WERI-Rb-1 (cell line): ENCODE measurements at regions not wholly inside any gene's neighbourhood (a gene's known extent, or its start where the extent isn't known, plus 50 kb on each side); places are given as distances from the start of the nearest gene placed in this dataset.

Experiments
- DNase-seq: peaks from one replicate; pipeline ENCODE4 v3.0.0-alpha.2; 2020
- H3K27ac ChIP-seq: fragments of 250-450 bp; sonication (Bioruptor Pico); 2 replicates; pipeline ENCODE4 v1.5.1; 2020; ENCODE audit warnings: mild to moderate bottlenecking, moderate library complexity
- H3K27me3 ChIP-seq: fragments of 250-450 bp; sonication (Bioruptor Pico); 2 replicates; pipeline ENCODE4 v1.5.1; 2021; ENCODE audit warnings: mild to moderate bottlenecking, low read depth, moderate library complexity; ENCODE audit not compliant: insufficient read depth, severe bottlenecking
- H3K36me3 ChIP-seq: fragments of 250-450 bp; sonication (Bioruptor Pico); 2 replicates; pipeline ENCODE4 v1.5.1; 2020; ENCODE audit warnings: mild to moderate bottlenecking, moderate library complexity
- H3K4me3 ChIP-seq: 2 replicates; pipeline ENCODE4 v1.5.1; 2011; ENCODE audit warnings: low read depth, mild to moderate bottlenecking, control low read depth, low read length
- H3K9me3 ChIP-seq: fragments of 250-450 bp; sonication (Bioruptor Pico); 2 replicates; pipeline ENCODE4 v1.5.1; 2021; ENCODE audit warnings: mild to moderate bottlenecking, moderate library complexity; ENCODE audit not compliant: severe bottlenecking
- TF ChIP-seq, protein P1 (sequence below): IDR thresholded peaks from 2 replicates; pipeline ENCODE4 v1.5.1; 2011; ENCODE audit warnings: low read depth, mild to moderate bottlenecking, control low read depth, inconsistent platforms, low read length

DNA sequence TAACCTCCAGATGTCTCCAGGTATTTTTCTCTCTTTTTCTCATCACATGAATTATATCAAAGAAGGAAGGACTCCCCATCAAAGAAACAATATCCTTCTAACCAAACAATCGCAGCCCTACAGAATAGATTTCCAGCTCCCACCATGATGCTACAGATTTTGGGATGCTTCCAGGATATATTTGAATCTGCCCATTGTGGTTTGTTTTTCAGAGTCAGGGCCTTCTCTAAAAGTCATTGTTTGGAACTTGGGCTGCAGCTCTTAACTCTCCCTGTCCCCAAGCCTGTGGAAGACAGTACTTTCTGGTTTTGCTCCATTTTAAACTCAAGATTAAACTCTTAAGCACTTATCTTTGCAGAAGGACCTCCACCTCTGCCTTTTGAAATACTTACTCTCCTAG is 223.2 kb downstream of the PMAIP1 start:
- H3K27ac ChIP-seq: no peak overlapping the region
- TF ChIP-seq, protein P1, sequence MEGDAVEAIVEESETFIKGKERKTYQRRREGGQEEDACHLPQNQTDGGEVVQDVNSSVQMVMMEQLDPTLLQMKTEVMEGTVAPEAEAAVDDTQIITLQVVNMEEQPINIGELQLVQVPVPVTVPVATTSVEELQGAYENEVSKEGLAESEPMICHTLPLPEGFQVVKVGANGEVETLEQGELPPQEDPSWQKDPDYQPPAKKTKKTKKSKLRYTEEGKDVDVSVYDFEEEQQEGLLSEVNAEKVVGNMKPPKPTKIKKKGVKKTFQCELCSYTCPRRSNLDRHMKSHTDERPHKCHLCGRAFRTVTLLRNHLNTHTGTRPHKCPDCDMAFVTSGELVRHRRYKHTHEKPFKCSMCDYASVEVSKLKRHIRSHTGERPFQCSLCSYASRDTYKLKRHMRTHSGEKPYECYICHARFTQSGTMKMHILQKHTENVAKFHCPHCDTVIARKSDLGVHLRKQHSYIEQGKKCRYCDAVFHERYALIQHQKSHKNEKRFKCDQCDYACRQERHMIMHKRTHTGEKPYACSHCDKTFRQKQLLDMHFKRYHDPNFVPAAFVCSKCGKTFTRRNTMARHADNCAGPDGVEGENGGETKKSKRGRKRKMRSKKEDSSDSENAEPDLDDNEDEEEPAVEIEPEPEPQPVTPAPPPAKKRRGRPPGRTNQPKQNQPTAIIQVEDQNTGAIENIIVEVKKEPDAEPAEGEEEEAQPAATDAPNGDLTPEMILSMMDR: no peak
- H3K27me3 ChIP-seq: no peaks in the 10 kb centered on the region
- H3K4me3 ChIP-seq: no peak overlapping the region
- DNase-seq: no peak
- H3K36me3 ChIP-seq: no peaks in the 10 kb centered on the region
- peaks cover 5% of the 10 kb centered on the region for H3K9me3 ChIP-seq

DNA sequence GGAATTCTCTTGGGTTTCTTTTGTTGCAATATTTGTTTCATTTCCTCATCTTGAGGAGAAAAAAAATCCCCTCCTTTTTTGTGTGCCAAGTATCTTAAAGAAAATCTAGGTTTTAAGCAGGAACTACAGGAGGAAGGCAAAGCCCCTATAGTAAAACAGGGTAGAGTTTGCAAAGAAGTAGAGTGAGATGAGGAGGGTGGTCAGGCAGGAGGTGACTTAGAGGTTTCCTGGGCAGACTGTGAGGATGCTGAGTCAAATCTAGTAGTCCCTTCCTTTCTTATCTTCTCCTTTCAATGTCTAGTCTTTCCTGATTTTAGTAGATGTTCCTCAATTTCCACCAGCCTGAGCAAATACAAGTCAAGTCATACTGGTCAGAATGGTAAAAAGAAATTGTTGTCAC is 222.5 kb downstream of the PMAIP1 start:
- TF ChIP-seq, protein P1: no peak
- H3K27me3 ChIP-seq: no peaks in the 10 kb centered on the region
- no peak overlapping the region for H3K4me3 ChIP-seq
- no peak for DNase-seq
- peaks cover 3% of the 10 kb centered on the region for H3K9me3 ChIP-seq
- H3K36me3 ChIP-seq: no peaks in the 10 kb centered on the region
- no peak overlapping the region for H3K27ac ChIP-seq

DNA sequence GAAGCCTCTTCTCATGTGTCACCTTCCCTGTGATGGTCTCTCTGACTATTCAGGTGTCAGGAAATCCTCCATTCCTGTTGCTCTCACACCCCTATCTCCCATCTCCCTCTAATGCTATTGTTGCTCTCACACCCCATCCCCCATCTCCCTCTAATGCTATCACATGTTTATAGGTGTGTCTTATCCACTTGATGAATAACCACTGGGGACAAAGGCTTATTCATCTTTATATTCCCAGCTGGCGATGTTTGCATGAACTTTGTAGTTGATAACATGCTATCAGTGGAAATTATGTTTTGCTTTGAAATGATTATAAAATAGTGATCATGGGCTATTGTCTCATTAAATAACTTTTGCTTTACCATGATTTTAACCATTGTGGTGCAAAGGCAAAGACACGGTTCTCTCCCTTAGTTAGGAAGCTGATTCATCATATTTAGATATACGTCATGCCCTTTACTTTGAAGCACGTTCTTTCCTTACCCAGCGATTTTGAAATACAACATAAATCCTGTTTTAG is 220.5 kb downstream of the PMAIP1 start:
- no peak overlapping the region for H3K4me3 ChIP-seq

DNA sequence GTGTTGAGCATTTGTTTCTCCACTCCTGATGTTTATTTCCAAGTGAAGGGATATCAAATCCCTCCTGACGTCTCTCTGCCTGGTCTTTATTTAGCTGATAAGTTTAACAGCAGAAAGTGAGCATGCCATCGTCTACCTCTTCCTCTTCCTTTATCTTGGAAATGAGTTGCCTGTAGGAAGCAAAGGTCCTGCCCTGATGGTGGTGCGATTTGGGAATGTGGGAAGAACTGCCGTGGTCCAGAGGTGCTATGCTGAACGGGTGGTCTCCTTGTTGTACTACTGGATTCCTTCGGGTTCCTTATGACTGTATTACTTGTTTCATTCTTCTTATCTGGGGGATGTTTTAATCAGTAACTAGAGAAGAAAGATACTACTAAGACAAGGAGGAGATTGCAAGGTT is 217.5 kb downstream of the PMAIP1 start:
- H3K4me3 ChIP-seq: no peak overlapping the region
- no peaks in the 10 kb centered on the region for H3K9me3 ChIP-seq
- H3K27me3 ChIP-seq: no peaks in the 10 kb centered on the region
- no peaks in the 10 kb centered on the region for H3K36me3 ChIP-seq
- no peak overlapping the region for H3K27ac ChIP-seq
- DNase-seq: no peak
- TF ChIP-seq, protein P1: no peak

More for the DNA sequence above, 220.5 kb downstream of the PMAIP1 start:
- TF ChIP-seq, protein P1: no peak
- H3K27me3 ChIP-seq: no peaks in the 10 kb centered on the region
- H3K36me3 ChIP-seq: no peaks in the 10 kb centered on the region
- DNase-seq: no peak
- no peak overlapping the region for H3K27ac ChIP-seq
- no peaks in the 10 kb centered on the region for H3K9me3 ChIP-seq

DNA sequence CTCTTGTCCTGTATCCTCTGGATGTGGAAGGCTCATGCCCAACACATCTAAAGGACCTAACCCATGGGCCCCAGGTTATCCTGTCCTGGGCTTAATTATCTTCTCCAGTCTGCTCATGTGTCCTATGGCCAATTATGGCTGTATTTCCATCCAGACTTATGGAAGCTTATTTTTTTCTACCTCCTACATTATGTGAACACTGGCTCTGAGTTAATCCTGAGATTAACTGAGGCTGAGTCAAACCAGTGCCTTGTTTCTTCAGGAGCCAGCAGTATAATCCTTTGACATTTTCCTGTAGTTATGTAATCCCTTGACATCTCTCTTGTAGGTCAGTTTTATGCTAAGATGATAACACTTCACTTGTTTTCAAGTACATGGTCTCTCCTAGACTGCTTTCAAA is 213.6 kb downstream of the PMAIP1 start:
- Histone ChIP-seq H3K9me3 (no peaks in the 10 kb centered on the region), H3K27me3 (no peaks in the 10 kb centered on the region), H3K36me3 (no peaks in the 10 kb centered on the region), H3K27ac (no peak overlapping the region), H3K4me3 (no peak overlapping the region)
- DNase-seq: peak; percentile 41
- TF ChIP-seq, protein P1: no peak

DNA sequence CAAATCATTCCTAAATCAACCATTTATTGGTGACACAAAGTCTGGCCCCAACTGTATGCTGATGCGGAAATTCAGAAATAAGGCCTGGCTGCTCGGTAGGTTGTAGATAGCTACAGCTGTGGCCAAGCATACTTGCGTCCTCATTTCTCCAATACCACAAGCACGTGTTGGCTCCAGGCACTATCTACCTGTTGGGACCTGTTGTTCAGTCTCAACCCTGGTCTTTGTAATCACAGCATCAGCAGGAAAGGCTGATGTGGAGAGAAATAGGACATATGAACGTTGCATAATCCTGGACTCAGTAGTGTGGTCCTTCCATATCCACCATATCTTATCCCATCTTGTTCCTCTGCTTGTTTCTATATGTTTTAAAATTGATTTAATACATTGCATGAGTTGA is 212.6 kb downstream of the PMAIP1 start:
- TF ChIP-seq, protein P1: no peak
- Histone ChIP-seq H3K36me3 (no peaks in the 10 kb centered on the region), H3K27me3 (no peaks in the 10 kb centered on the region), H3K4me3 (no peak overlapping the region), H3K27ac (no peak overlapping the region), H3K9me3 (no peaks in the 10 kb centered on the region)
- DNase-seq: no peak
